ENCODE measurements at regions not wholly inside any gene's neighbourhood (a gene's known extent, or its start where the extent isn't known, plus 50 kb on each side); places are given as distances from the start of the nearest gene placed in this dataset.

DNA sequence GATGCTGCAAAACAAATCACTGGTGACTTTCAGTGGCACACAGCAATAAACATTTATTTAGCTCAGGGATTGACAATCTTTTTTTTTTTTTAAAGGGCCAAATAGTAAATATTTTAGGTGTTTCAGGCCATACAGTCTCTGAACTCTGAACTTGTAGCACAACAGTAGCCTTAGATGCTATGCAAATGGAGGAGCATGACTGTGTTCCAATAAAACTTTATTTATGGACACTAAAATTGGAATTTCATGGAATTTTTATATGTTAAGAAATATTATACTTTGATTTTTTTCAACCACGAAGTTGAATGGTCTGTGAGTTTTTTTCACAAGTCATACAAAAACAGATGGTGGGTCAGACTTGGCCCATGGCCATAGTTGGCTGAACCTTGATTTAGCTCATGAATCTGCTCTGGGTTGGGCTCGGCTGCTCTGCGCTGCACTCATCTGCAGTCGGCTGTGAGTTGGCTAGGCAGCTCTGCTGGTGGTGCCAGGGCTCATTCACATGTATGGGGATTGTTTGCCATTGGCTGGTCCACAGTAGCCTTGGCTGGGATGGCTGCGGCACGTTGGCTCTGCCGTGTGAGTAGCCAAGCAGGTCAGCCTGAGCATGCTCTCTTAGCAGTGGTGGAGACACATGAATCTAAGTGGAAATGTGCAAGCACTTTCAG, 231.7 kb upstream of the PGRMC2 start:
- H3K36me3 Mint-ChIP-seq (ENCODE audit: low read depth) = peaks cover 4% of the 10 kb centered on the region
- peaks cover 2% of the 10 kb centered on the region for H3K27me3 Mint-ChIP-seq
- H3K4me1 Mint-ChIP-seq = peaks cover 6% of the 10 kb centered on the region
- peaks cover 4% of the 10 kb centered on the region for H3K9me3 Mint-ChIP-seq (ENCODE audit: low read depth)
- DNase-seq = no peak
- H3K27ac Mint-ChIP-seq = no peak overlapping the region
- intact Hi-C loops (cut with DNase I, micrococcal nuclease) = no loop called here
- CTCF ChIA-PET = no interaction called here
- POLR2A ChIA-PET = no interaction called here
- no peak overlapping the region for H3K4me3 Mint-ChIP-seq
- ATAC-seq = no peak

DNA sequence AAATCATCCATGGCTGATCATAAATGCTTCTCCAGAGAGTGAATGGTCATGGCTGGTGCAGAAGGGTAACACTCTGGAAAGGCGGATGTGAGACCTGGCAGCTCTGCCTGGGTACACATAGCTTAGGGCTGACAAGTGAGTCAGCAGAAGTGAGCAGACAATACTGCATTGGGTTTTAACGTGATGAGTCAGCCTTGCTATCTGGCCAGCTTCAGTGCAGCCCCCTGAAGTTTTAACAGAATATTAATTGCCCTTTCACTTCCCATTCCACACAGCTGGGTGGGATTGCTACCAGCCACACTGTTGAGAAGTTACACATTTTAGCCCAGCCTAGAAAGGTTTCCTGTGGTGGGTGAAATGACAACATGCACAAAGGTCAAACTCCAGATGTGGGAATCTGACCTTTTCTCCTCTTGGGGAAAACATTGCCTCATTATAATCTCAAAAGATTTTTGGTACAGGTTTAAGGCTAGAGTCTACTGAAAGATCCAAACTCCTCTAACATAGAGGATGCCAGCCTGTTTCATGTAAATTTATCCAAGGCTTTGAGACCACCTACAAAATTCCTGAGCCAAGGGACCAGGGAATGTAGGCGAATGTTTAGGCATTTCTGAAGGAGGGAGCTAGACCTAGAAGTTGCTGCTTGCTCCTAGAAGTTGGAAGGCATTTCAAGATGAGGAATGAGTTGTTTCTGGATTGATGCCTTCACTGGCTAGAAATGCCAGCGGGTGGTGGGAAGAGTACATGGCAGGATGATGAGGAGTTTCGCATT, 230.3 kb upstream of the PGRMC2 start:
- intact Hi-C loops (cut with DNase I, micrococcal nuclease) = no loop called here
- peaks cover 4% of the 10 kb centered on the region for H3K9me3 Mint-ChIP-seq (ENCODE audit: low read depth)
- H3K4me1 Mint-ChIP-seq = peaks cover 12% of the 10 kb centered on the region
- no peak overlapping the region for H3K27ac Mint-ChIP-seq
- POLR2A ChIA-PET = no interaction called here
- H3K27me3 Mint-ChIP-seq = no peaks in the 10 kb centered on the region
- H3K4me3 Mint-ChIP-seq = no peak overlapping the region
- CTCF ChIA-PET = no interaction called here
- DNase-seq (peak; percentile 9), ATAC-seq (peak; percentile 76)
- H3K36me3 Mint-ChIP-seq (ENCODE audit: low read depth) = peaks cover 9% of the 10 kb centered on the region

DNA sequence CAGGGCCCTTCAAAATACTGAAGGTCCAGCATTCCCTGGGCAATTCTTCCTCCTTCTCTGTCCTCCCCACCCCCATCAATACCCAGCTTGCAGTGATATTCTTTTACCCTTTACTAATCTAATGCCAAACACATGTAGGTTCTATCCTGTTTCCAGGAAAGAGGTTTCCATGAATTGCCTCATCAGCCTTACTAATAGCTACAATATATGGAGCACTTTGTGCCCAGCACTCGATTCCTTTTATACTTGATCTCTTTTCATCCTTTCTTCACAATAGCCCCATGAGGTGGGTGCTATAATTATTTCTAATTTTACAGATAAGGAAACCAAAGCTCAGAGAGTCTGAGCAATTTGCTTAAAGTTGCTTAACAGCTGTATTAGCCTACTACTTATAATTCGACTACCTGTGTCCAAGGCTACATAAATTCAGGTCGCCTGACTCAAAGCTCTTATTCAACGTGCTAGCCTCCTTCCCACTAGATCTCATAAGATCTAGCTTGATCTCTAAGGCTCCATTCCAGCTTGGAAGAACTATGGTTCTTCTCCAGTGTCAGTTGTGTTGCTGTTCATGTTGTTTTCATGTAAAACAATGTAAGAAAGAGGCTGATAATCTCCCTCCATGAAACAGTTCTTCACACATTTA, 229.6 kb upstream of the PGRMC2 start:
- Mint-ChIP-seq H3K27ac (no peak overlapping the region), H3K27me3 (no peaks in the 10 kb centered on the region), H3K36me3 (ENCODE audit: low read depth) (peaks cover 9% of the 10 kb centered on the region), H3K9me3 (ENCODE audit: low read depth) (peaks cover 4% of the 10 kb centered on the region), H3K4me1 (peaks cover 12% of the 10 kb centered on the region), H3K4me3 (no peak overlapping the region)
- no peak for ATAC-seq
- CTCF ChIA-PET = no interaction called here
- DNase-seq = no peak
- intact Hi-C loops (cut with DNase I, micrococcal nuclease) = no loop called here
- POLR2A ChIA-PET = no interaction called here

DNA sequence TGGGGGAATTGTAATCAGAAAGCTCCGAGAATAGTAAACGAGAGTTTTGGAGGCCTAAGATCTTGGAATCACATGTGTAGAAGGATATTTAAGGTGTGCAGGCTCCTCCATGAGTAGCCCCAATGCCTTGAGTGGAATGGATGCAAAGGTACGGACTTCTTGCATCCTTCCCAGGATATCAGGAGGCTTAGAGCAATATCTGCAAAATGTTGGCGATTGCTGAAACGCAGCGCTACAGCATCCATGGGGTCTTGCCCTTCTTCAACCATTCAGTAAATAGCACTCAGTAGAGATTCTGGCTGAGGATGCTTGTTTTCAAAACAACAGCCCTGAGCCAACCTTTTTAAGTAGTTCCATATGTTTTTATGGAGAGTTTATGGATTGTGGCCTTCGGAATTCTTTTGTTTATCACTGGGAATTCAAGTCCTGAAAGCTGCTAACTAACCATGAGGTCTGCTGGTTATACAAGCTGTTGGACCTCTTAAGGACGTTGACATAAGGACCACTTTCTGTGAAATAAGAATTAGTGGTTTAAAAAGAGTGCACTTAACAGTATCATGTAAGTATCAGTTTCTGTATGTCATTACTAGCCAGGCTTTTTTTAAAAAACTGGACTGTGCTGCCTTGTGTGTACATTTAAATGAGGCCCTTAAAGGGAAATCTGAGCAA, 228.8 kb upstream of the PGRMC2 start:
- ChIA-PET POLR2A (no interaction called here), CTCF (no interaction called here)
- peaks cover 4% of the 10 kb centered on the region for H3K9me3 Mint-ChIP-seq (ENCODE audit: low read depth)
- DNase-seq (no peak), ATAC-seq (no peak)
- H3K36me3 Mint-ChIP-seq (ENCODE audit: low read depth) = peaks cover 9% of the 10 kb centered on the region
- H3K27me3 Mint-ChIP-seq = no peaks in the 10 kb centered on the region
- intact Hi-C loops (cut with DNase I, micrococcal nuclease) = no loop called here
- H3K27ac Mint-ChIP-seq = no peak overlapping the region
- H3K4me3 Mint-ChIP-seq = no peak overlapping the region
- peaks cover 12% of the 10 kb centered on the region for H3K4me1 Mint-ChIP-seq

- Mint-ChIP-seq H3K4me1 (peaks cover 12% of the 10 kb centered on the region), H3K27me3 (no peaks in the 10 kb centered on the region), H3K36me3 (ENCODE audit: low read depth) (peaks cover 9% of the 10 kb centered on the region), H3K27ac (peak overlapping the region; percentile 92), H3K4me3 (peak overlapping the region; percentile 36), H3K9me3 (ENCODE audit: low read depth) (peaks cover 4% of the 10 kb centered on the region)
- CTCF ChIA-PET = interaction anchor here (0.7 kb wide), 1 partner anchor 25 kb away, joined by 4 read pairs; no protein-coding TSS in a partner anchor
- DNase-seq = no peak
- peak; percentile 62 for ATAC-seq
- intact Hi-C loops (cut with DNase I, micrococcal nuclease) = loop anchor here in 1 of 2 experiments (5.0 kb wide), 2 partner anchors 227 to 298 kb away; partner anchors contain the start of gene PGRMC2
- POLR2A ChIA-PET = interaction anchor here (0.7 kb wide), 1 partner anchor 216 kb away, joined by 3 read pairs; no protein-coding TSS in a partner anchor
Measured at GRCh38 chr4:128513664-128514484, 226.3 kb upstream of the PGRMC2 start.

DNA sequence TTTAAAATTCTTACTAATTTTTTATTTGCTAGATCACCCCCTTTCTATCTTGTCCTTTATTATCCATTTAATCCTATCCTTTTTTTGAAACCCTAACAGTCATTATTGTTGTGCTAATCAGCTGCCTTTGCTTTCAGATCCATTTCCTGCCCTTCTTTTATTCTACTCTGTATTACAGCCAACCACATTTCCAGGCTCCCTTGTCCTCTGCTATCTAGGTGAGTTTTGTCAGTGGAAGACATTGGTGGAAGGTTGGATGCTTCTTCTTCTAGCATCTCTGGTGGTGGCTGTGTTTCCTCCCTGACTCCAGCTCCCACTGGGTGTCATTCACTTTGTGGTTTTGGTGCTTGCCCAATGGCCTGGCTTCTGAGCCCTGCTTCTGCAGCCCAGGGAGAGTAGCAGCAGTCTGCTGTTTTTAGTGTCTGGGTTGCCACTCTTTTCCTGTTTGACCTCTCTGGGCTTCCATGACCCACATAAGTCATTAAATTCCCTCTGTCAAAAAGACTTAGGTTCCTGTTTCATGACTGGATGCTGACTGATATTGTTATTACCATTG, 225.2 kb upstream of the PGRMC2 start:
- Mint-ChIP-seq H3K36me3 (ENCODE audit: low read depth) (peaks cover 9% of the 10 kb centered on the region), H3K27me3 (no peaks in the 10 kb centered on the region), H3K27ac (peak overlapping the region; percentile 11), H3K4me1 (peaks cover 12% of the 10 kb centered on the region), H3K4me3 (no peak overlapping the region), H3K9me3 (ENCODE audit: low read depth) (peaks cover 4% of the 10 kb centered on the region)
- ChIA-PET POLR2A (no interaction called here), CTCF (interaction anchor here (0.7 kb wide), 1 partner anchor 198 kb away, joined by 3 read pairs; no protein-coding TSS in a partner anchor)
- DNase-seq (no peak), ATAC-seq (no peak)
- intact Hi-C loops (cut with DNase I, micrococcal nuclease) = loop anchor here in 1 of 2 experiments (5.0 kb wide), 2 partner anchors 226 to 299 kb away; partner anchors contain the start of gene PGRMC2

GRCh38 chr4:128512161-128512560, 224.5 kb upstream of the PGRMC2 start:
- no peak for ATAC-seq
- Mint-ChIP-seq H3K4me1 (peaks cover 9% of the 10 kb centered on the region), H3K9me3 (ENCODE audit: low read depth) (peaks cover 4% of the 10 kb centered on the region), H3K4me3 (no peak overlapping the region), H3K27ac (no peak overlapping the region), H3K27me3 (no peaks in the 10 kb centered on the region), H3K36me3 (ENCODE audit: low read depth) (peaks cover 9% of the 10 kb centered on the region)
- ChIA-PET CTCF (no interaction called here), POLR2A (no interaction called here)
- DNase-seq = no peak
- intact Hi-C loops (cut with DNase I, micrococcal nuclease) = loop anchor here in 1 of 2 experiments (5.0 kb wide), 2 partner anchors 225 to 300 kb away; partner anchors contain the start of gene PGRMC2

GRCh38 chr4:128510850-128511249, 223.2 kb upstream of the PGRMC2 start:
- Mint-ChIP-seq H3K27ac (no peak overlapping the region), H3K9me3 (ENCODE audit: low read depth) (peaks cover 4% of the 10 kb centered on the region), H3K4me1 (peaks cover 9% of the 10 kb centered on the region), H3K36me3 (ENCODE audit: low read depth) (peaks cover 9% of the 10 kb centered on the region), H3K4me3 (no peak overlapping the region), H3K27me3 (no peaks in the 10 kb centered on the region)
- intact Hi-C loops (cut with DNase I, micrococcal nuclease) = loop anchor here in 1 of 2 experiments (5.0 kb wide), 2 partner anchors 224 to 301 kb away; partner anchors contain the start of gene PGRMC2
- no peak for ATAC-seq
- ChIA-PET CTCF (no interaction called here), POLR2A (no interaction called here)
- DNase-seq = no peak

DNA sequence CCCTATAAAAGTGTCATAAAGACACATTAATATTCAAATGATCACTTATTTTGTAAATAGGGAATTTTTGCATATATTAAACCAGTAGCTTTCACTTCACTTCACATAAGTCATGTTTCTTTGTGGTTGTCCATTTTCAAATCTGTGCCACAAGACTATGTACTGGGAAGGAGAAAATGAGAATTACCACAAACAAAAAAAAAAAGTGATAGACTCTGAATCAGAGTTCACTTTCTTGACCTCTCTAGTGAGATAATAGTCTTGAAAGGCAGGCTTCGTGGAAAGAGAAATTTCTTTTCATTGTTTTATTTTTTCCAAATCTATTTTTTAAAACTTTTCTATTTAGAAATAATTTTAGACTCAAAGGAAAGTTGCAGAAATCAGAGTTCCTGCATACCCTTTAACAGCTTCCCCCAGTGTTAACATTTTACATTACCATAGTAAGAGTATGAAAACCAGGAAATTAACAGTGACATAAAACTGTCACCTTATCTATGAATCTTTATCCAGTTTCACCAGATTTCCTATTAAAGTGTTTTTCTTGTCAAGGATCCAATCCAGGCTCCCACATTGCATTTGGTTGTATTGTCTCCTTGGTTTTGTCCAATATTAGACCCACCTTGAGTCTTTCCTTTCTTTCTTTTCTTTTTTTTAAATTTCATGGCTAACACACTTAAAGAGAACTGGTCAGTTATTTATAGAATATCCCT, 215.4 kb upstream of the PGRMC2 start:
- H3K27me3 Mint-ChIP-seq = no peaks in the 10 kb centered on the region
- no peaks in the 10 kb centered on the region for H3K4me1 Mint-ChIP-seq
- intact Hi-C loops (cut with DNase I, micrococcal nuclease) = no loop called here
- ChIA-PET CTCF (no interaction called here), POLR2A (no interaction called here)
- H3K9me3 Mint-ChIP-seq (ENCODE audit: low read depth) = no peaks in the 10 kb centered on the region
- H3K36me3 Mint-ChIP-seq (ENCODE audit: low read depth) = no peaks in the 10 kb centered on the region
- no peak overlapping the region for H3K27ac Mint-ChIP-seq
- no peak for DNase-seq
- no peak overlapping the region for H3K4me3 Mint-ChIP-seq
- no peak for ATAC-seq

- no peaks in the 10 kb centered on the region for H3K4me1 Mint-ChIP-seq
- H3K9me3 Mint-ChIP-seq (ENCODE audit: low read depth) = peaks cover 11% of the 10 kb centered on the region
- H3K27me3 Mint-ChIP-seq = no peaks in the 10 kb centered on the region
- CTCF ChIA-PET = no interaction called here
- POLR2A ChIA-PET = no interaction called here
- ATAC-seq (no peak), DNase-seq (no peak)
- no peak overlapping the region for H3K4me3 Mint-ChIP-seq
- H3K27ac Mint-ChIP-seq = no peak overlapping the region
- intact Hi-C loops (cut with DNase I, micrococcal nuclease) = no loop called here
- peaks cover 2% of the 10 kb centered on the region for H3K36me3 Mint-ChIP-seq (ENCODE audit: low read depth)
Measured at GRCh38 chr4:128501239-128501638, 213.6 kb upstream of the PGRMC2 start.

Data from activated CD4-positive, alpha-beta T cell treated with anti-CD3 and anti-CD28 coated beads for 36 hours (primary cell).